HepG2 (cell line): ENCODE measurements at regions not wholly inside any gene's neighbourhood (a gene's known extent, or its start where the extent isn't known, plus 50 kb on each side); places are given as distances from the start of the nearest gene placed in this dataset.

Experiments
- CTCF ChIP-seq: sonication (generic); formaldehyde crosslinking; IDR thresholded peaks from 2 replicates; pipeline ENCODE4 v1.5.0; 2020; ENCODE audit warnings: mild to moderate bottlenecking, missing genetic modification reagents, moderate library complexity
- TF ChIP-seq, protein P1 (sequence below): IDR thresholded peaks from 2 replicates; pipeline ENCODE4 v1.6.1; 2012; ENCODE audit warnings: inconsistent platforms

GRCh38 chr6:18045507-18045906, 58.1 kb upstream of the KIF13A start:
- TF ChIP-seq CTCF, result no peak
- TF ChIP-seq, protein P1, sequence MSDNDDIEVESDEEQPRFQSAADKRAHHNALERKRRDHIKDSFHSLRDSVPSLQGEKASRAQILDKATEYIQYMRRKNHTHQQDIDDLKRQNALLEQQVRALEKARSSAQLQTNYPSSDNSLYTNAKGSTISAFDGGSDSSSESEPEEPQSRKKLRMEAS, result no peak
